Activated CD8-positive, alpha-beta memory T cell treated with anti-CD3 and anti-CD28 coated beads for 48 hours (primary cell): ENCODE measurements at regions not wholly inside any gene's neighbourhood (a gene's known extent, or its start where the extent isn't known, plus 50 kb on each side); places are given as distances from the start of the nearest gene placed in this dataset.

ENCODE experiments used
- DNase-seq, 3 experiments: peaks; one replicate each; pipeline ENCODE4 v3.0.0-alpha.2; 2020; ENCODE audit warnings: low read depth in 2 of 3, low spot score in 2 of 3

GRCh38 chr4:108529102-108529501 lies 91.3 kb upstream of the RPL34 start:
- no peak for DNase-seq

GRCh38 chr4:108527723-108528122 lies 92.7 kb upstream of the RPL34 start:
- DNase-seq = no peak

- no peak for DNase-seq
These were observed 99.6 kb upstream of the RPL34 start for GRCh38 chr4:108520807-108521206.

GRCh38 chr4:108519911-108520601 lies 100.3 kb upstream of the RPL34 start:
- no peak for DNase-seq

- no peak for DNase-seq
These were observed 101.1 kb upstream of the RPL34 start for GRCh38 chr4:108519208-108519833.

- peak in 1 of 3 experiments; percentile 9 for DNase-seq
These were observed 107.5 kb upstream of the RPL34 start for GRCh38 chr4:108512615-108513505.

GRCh38 chr4:108511618-108512017 lies 108.8 kb upstream of the RPL34 start:
- DNase-seq = no peak

GRCh38 chr4:108502356-108502755 lies 118.0 kb upstream of the RPL34 start:
- DNase-seq = no peak

- DNase-seq = no peak
These were observed 121.5 kb upstream of the RPL34 start for GRCh38 chr4:108498925-108499324.

- DNase-seq = no peak
These were observed 126.8 kb upstream of the RPL34 start for GRCh38 chr4:108493596-108493931.

- DNase-seq = no peak
These were observed 127.4 kb upstream of the RPL34 start for GRCh38 chr4:108492816-108493595.

- no peak for DNase-seq
These were observed 131.5 kb upstream of the RPL34 start for GRCh38 chr4:108488865-108489264.

GRCh38 chr4:108486046-108486445 lies 134.3 kb upstream of the RPL34 start:
- no peak for DNase-seq

GRCh38 chr4:108484187-108484586 lies 136.2 kb upstream of the RPL34 start:
- DNase-seq = no peak

- DNase-seq = no peak
These were observed 136.7 kb upstream of the RPL34 start for GRCh38 chr4:108483650-108484049.

- DNase-seq = peak in 2 of 3 experiments; percentile 9 to 15
These were observed 137.3 kb upstream of the RPL34 start for GRCh38 chr4:108483079-108483478.

GRCh38 chr4:108480881-108481280 lies 139.5 kb upstream of the RPL34 start:
- no peak for DNase-seq

GRCh38 chr4:108477527-108478108 lies 142.8 kb upstream of the RPL34 start:
- no peak for DNase-seq

- DNase-seq = no peak
These were observed 147.1 kb upstream of the RPL34 start for GRCh38 chr4:108473163-108473720.
